ENCODE measurements at regions not wholly inside any gene's neighbourhood (a gene's known extent, or its start where the extent isn't known, plus 50 kb on each side); places are given as distances from the start of the nearest gene placed in this dataset.
"Not testable (repeated sequence)": the region's sequence is repeated elsewhere in the genome, so short reads cannot be mapped to it uniquely, and the experiment has no call there.

GRCh38 chrX:106363214-106363613 is 195.1 kb downstream of the PWWP3B start:
- DNase-seq, result no peak

GRCh38 chrX:106378616-106379015 is 210.5 kb downstream of the PWWP3B start:
- no peak for DNase-seq

- DNase-seq, result no peak
These were observed 220.4 kb upstream of the RADX start for GRCh38 chrX:106391284-106391911.

- DNase-seq, result no peak
These were observed 219.4 kb upstream of the RADX start for GRCh38 chrX:106392346-106392745.

- DNase-seq, result no peak
These were observed 213.8 kb upstream of the RADX start for GRCh38 chrX:106397788-106398538.

GRCh38 chrX:106401965-106402559 is 209.7 kb upstream of the RADX start:
- DNase-seq, result no peak

- DNase-seq, result no peak
These were observed 207.3 kb upstream of the RADX start for GRCh38 chrX:106404512-106404911.

- peak; percentile 0 for DNase-seq
These were observed 196.4 kb upstream of the RADX start for GRCh38 chrX:106415276-106415895.

GRCh38 chrX:106436691-106437090 is 175.1 kb upstream of the RADX start:
- no peak for DNase-seq

- DNase-seq, result no peak
These were observed 174.4 kb upstream of the RADX start for GRCh38 chrX:106437407-106437806.

- no peak for DNase-seq
These were observed 161.4 kb upstream of the RADX start for GRCh38 chrX:106450405-106450804.

GRCh38 chrX:106451933-106452332 is 159.8 kb upstream of the RADX start:
- DNase-seq, result no peak

- DNase-seq, result no peak
These were observed 156.8 kb upstream of the RADX start for GRCh38 chrX:106454991-106455390.

- DNase-seq, result no peak
These were observed 154.0 kb upstream of the RADX start for GRCh38 chrX:106457802-106458201.

GRCh38 chrX:106467422-106467821 is 144.4 kb upstream of the RADX start:
- no peak for DNase-seq

- DNase-seq, result no peak
These were observed 143.8 kb upstream of the RADX start for GRCh38 chrX:106467943-106468342.

GRCh38 chrX:106468433-106468832 is 143.3 kb upstream of the RADX start:
- DNase-seq, result no peak

GRCh38 chrX:106479920-106480319 is 131.9 kb upstream of the RADX start:
- DNase-seq, result no peak

- DNase-seq, result peak; percentile 28
These were observed 130.4 kb upstream of the RADX start for GRCh38 chrX:106481341-106481740.

GRCh38 chrX:106484233-106484632 is 127.5 kb upstream of the RADX start:
- no peak for DNase-seq

- not testable (repeated sequence) for DNase-seq
These were observed 118.5 kb upstream of the RADX start for GRCh38 chrX:106493210-106493816.

GRCh38 chrX:106499473-106499872 is 112.3 kb upstream of the RADX start:
- DNase-seq, result no peak

- no peak for DNase-seq
These were observed 100.9 kb upstream of the RADX start for GRCh38 chrX:106510713-106511403.
